ENCODE measurements at regions not wholly inside any gene's neighbourhood (a gene's known extent, or its start where the extent isn't known, plus 50 kb on each side); places are given as distances from the start of the nearest gene placed in this dataset.

GRCh38 chr2:150846691-150847090 lies 359.2 kb upstream of the RND3 start:
- Mint-ChIP-seq H3K4me3 (no peak overlapping the region; the same call in 2 of the 3 replicates), H3K27ac (peak overlapping the region; percentile 62; the same call in 1 of the 2 replicates), H3K36me3 (ENCODE audit: low read depth) (peaks cover 32% of the 10 kb centered on the region), H3K27me3 (ENCODE audit: insufficient read depth, low read depth, poor library complexity) (peaks cover 5% of the 10 kb centered on the region), H3K4me1 (peaks cover 23% of the 10 kb centered on the region), H3K9me3 (peaks cover 27% of the 10 kb centered on the region)
- Histone ChIP-seq H2AFZ (no peak overlapping the region), H3K27me3 (ENCODE audit: insufficient read depth) (no peaks in the 10 kb centered on the region), H3F3A (replicated peaks; ENCODE audit: low read depth) (no peaks in the 10 kb centered on the region), H3K36me3 (ENCODE audit: insufficient read depth) (no peaks in the 10 kb centered on the region; the same call in 1 of the 2 replicates), H3K4me3 (no peak overlapping the region), H3K9me2 (ENCODE audit: insufficient read depth) (peaks cover 23% of the 10 kb centered on the region; the same call in 1 of the 2 replicates), H3K27ac (ENCODE audit: low read depth) (0 out of 2 replicates have a peak overlapping the region, but pooled peaks have one; percentile 9), H3K4me1 (ENCODE audit: insufficient read depth) (peaks cover 19% of the 10 kb centered on the region), H3K79me2 (replicated peaks; ENCODE audit: insufficient read depth) (no peaks in the 10 kb centered on the region), H4K20me1 (replicated peaks; ENCODE audit: insufficient read depth) (no peaks in the 10 kb centered on the region), H3K4me2 (peak overlapping the region; percentile 11)
- ATAC-seq (peak; percentile 78), DNase-seq (ENCODE audit: low spot score) (peak; percentile 39)
- no peak for TF ChIP-seq CTCF (conservative IDR thresholded peaks at IDR 0.05; ENCODE audit: low read depth in 2 of 2)
- peak; percentile 26; the same call in 1 of the 2 replicates for TF ChIP-seq ZNF462 (CRISPR knock-in tag; IDR thresholded peaks at IDR 0.05)
- TF ChIP-seq REST (IDR thresholded peaks at IDR 0.05; ENCODE audit: unreplicated experiment): no peak
- TF ChIP-seq ZNF114 (CRISPR knock-in tag; IDR thresholded peaks at IDR 0.05): no peak
- TF ChIP-seq JUNB (IDR thresholded peaks at IDR 0.05; ENCODE audit: unreplicated experiment): no peak
- TF ChIP-seq EZH2phosphoT487 (IDR thresholded peaks at IDR 0.05; ENCODE audit: unreplicated experiment): no peak
- no peak for TF ChIP-seq STAT1 (IDR thresholded peaks at IDR 0.05; ENCODE audit: unreplicated experiment)
- TF ChIP-seq POLR2AphosphoS5 (IDR thresholded peaks at IDR 0.05; ENCODE audit: low read depth): no peak
- peak; percentile 8; the same call in 1 of the 2 replicates for TF ChIP-seq NANOG (IDR thresholded peaks at IDR 0.05; ENCODE audit: borderline replicate concordance)
- no peak for TF ChIP-seq ETS1 (IDR thresholded peaks at IDR 0.05)
- no peak for TF ChIP-seq ZNF331 (CRISPR knock-in tag; IDR thresholded peaks at IDR 0.05; ENCODE audit: low read depth)
- no peak for TF ChIP-seq EZH2 (IDR thresholded peaks at IDR 0.05; ENCODE audit: low read depth, unreplicated experiment)

Measured in GM23338 (cell line).